ENCODE measurements at regions not wholly inside any gene's neighbourhood (a gene's known extent, or its start where the extent isn't known, plus 50 kb on each side); places are given as distances from the start of the nearest gene placed in this dataset.
A peak's percentile ranks its signal among the peaks of the same experiment; 100 is the strongest.
"Not testable (repeated sequence)": the region's sequence is repeated elsewhere in the genome, so short reads cannot be mapped to it uniquely, and the experiment has no call there.

DNA sequence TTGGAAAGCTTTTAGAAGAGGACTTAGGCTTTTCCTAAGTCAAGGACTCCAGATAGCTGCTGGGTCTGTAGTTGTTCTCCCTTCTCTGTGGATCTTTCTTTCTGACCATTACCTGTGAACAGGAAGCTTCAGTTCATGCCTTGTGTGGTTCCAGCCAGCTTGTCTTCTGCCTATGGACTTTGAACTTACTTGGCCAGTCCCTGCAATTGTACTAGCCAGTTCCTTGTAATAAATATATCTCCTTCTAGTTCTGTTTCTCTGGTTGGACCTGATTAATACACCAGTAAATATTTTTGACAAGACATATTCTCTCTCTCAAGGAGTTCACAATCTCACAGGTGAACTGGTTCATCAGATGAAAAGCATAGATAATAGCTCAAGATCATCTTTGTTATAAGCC lies 341.3 kb upstream of the DPPA4 start:
- DNase-seq = no peak

DNA sequence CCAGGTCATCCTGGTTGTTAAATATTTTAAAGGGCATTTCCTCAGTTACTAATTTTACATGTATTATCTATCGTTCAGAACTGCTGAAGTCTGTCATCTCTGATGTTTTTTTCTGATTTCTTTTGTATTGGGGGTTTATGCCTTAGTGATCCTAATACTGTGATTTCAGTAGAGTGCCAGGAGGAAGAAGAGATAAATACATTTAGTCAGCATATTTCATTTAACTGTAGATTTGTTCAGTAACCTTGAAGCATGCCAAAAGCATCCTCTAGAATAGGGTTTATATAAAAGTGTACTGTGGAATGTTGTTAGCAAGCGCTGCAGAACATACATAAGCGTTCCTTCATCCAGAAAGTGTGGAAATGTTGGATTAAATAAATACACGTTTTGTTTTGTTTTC lies 342.3 kb upstream of the DPPA4 start:
- no peak for DNase-seq

DNA sequence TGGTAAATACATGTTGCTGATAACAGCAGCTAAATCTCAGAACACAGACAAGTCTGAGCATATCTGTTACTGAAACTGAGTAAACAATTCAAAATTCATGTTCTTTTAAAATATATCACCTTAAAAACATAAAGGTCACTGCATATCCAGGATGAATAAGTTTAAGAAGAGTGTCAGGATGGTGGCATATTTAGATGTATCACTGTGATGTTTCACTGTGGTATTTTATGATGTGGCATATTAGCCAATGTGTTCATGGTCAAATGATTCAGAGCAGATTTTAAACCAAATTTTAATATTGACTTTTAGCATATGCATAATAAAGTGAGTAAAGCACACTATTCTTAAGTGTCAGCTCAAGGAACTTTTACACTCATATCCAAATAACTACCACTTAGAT lies 346.4 kb upstream of the DPPA4 start:
- no peak for DNase-seq

- DNase-seq = no peak
Measured at GRCh38 chr3:109685084-109686079, 348.0 kb upstream of the DPPA4 start.

GRCh38 chr3:109687626-109688025 lies 350.3 kb upstream of the DPPA4 start:
- no peak for DNase-seq

DNA sequence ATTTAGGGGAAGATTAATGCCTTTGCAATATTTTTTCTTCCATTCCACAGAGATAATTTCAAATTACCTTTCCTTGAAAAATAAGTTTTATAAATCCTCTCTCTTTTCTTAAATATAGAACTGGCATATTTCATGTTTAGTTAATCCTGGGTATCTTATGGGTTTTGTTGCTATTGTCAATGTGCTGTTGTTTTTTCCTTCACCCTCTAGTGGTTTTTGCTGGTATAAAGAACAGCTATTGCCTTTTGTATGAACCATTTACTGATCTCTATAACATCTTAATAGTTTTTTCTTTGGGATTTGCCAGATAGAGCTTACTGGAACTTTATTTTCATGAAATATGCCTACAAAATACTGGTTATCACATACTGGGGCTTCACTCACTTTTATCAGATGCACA lies 359.6 kb upstream of the DPPA4 start:
- no peak for DNase-seq

GRCh38 chr3:109702252-109702651 lies 364.9 kb upstream of the DPPA4 start:
- DNase-seq = no peak

DNA sequence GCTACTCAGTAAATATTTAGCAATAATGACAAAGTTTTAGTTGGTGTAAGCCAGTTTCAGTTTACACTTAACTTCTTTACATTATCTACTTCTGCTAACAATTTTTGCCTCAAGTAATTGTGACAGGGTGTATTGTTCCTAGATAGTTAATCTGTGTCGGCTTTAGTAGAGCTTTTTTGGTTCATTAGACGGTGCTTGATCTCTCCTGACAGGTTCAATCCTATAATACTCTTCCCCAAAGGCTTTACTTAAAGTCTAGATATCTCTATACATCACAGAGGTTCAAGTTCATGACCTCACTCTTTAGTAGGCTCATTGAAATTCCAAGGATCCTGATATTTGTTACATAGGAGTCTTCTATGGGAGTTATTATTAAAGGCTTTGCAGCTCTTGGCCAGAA lies 365.6 kb upstream of the DPPA4 start:
- DNase-seq = no peak

GRCh38 chr3:109705133-109705532 lies 367.8 kb upstream of the DPPA4 start:
- not testable (repeated sequence) for DNase-seq

GRCh38 chr3:109707617-109708016 lies 370.3 kb upstream of the DPPA4 start:
- no peak for DNase-seq

DNA sequence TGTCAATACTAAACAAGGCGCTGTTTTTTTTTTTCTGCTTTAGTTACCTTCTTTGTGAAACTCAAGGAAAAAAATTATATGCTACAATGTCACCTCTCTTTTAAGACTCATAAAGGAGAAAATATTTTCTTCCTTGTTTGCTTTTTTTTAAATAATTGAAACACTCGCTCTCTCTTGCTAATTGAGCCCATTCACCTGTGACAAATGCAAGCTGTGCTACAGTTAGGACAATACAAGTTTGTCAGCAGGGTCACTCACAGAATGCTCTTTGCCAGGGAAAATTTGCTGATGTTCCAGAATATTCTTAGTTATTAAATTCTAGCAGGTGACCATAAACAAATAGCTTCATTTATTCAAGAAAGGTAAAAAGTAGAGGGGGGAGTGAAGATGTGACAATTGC lies 375.9 kb upstream of the DPPA4 start:
- no peak for DNase-seq

DNA sequence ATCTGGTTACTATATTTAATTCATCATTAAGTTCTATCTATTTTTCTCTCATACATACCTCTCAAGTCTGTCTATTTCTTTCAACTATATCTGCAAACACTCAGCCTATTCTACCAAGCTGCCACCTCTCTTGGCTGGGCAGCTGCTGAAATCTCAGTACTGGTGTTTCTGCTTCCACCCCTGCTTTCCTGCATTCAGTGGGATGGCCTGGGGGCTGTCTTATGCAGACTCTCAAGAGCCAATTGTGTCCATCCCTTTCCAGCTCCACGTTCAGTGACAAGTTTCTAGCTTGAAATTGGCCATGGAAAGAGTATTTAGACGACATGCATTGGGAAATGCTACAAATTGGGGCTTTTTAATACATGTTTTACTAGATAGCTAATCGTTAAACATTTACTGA lies 378.4 kb upstream of the DPPA4 start:
- DNase-seq = no peak

- no peak for DNase-seq
Measured at GRCh38 chr3:109718850-109719249, 381.5 kb upstream of the DPPA4 start.

- DNase-seq = no peak
Measured at GRCh38 chr3:109728861-109729494, 391.6 kb upstream of the DPPA4 start.

DNA sequence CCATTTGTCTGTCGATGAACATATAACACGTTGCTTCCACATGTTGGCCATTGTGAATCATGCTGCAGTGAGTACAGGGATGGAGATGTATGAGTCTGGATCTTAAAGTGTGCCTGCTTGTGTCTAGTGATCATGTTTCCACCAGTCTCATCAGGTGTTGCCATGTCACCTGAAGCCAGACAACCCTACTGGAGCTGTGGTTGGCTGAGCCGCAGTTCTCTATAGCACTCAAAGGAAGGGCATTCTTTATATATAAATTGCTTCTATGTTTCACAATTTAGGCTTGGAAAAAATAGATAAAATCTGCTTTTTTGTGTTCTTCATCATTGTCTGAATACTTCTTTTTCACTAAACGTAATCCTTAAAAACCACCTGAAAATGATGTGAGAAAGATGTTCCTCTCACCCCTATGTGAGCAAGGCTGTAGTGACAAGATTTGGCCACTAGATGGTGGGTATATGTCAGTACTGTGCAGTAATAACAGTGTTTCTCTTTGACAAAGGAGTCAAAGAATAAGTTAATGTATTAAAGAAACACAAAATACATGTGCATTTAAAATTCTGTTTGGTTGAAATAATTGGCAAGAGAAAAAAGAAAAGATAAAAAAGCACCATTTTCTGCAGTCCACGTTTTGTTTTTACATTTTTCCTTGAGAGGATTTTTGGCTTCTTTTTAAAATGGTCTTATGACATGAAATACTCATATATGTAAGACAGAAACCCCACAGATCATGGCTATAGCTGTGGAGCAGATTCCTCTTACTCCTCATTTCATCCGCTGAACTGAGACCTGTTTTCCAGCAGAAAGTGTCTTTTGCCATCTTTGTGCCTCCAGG lies 394.5 kb upstream of the DPPA4 start:
- DNase-seq = peak; percentile 68

GRCh38 chr3:109743981-109744380 lies 406.6 kb upstream of the DPPA4 start:
- no peak for DNase-seq

GRCh38 chr3:109772520-109772919 lies 435.2 kb upstream of the DPPA4 start:
- no peak for DNase-seq

DNA sequence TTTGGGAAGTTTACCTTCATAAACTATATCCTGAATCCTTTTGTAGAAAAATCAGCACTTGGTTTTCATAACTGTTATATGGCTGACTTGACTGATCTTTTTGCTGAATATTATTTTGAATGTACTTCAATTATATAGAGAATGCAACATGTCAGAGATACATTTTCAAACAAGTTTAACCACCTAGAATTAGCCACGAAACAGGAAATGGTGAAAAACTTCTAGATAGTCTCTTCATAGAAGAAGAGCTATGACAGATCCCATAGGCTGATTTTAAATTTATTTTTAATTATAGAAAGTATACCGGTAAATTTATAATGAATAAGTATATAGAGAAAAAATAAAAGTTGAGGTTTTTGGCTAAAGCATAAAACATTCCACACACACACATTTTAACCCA lies 436.8 kb upstream of the DPPA4 start:
- no peak for DNase-seq

- DNase-seq = no peak
Measured at GRCh38 chr3:109784285-109784684, 446.9 kb upstream of the DPPA4 start.

DNA sequence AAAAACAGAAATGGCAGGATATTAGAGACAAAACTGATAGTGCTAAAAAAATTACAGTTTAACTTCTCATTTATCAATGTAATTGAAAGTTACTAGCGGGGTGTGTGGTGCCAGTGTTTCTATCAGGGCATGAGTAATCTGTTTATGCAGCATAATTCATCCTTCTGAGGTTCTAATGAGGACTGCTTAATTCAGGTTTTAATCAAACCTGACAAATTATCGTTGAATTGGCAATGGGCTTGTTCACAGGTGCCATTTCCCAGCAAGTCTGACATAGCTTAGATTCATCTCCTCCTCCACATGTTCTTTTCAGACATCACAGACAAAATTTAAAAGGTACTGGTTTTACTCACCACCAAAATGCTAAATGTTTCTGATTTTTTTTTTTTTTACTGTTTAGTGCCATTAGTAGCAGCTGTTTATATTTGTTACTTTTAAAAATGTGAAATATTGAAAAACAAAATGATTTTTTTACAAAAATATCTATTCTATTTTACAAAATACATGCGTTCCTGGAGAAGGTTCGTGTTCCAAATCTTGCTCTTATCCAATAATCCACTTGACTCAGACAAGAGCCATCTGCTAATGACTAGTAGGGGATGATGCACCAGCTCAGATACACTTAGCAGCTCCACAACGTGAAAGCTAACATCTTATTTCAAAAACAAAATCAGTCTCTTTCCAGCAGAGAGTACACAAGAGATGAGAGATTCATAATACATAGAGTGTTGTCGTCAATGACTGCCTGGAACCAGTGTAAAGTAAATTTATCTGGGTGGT lies 447.7 kb upstream of the DPPA4 start:
- no peak for DNase-seq

- no peak for DNase-seq
Measured at GRCh38 chr3:109803274-109803673, 465.9 kb upstream of the DPPA4 start.

DNA sequence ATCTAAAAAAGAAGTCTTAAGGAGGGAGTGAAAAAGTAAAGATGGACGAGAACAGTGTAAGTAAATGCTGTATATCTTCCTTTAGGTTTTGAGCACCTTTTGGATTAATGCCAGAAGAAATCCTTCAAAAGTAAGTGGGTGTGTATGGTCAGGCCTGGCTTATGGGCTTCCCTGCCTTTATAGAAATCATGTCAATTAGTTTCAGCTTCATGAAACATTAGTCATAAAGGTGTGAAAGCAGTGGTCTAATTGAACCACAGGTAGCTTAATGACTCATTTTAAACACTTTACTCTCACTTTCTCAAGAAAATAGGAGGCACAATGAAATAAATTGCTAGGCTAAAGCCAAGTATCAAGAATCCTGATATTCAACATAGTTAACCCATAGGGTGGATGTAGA lies 467.4 kb upstream of the DPPA4 start:
- no peak for DNase-seq

DNA sequence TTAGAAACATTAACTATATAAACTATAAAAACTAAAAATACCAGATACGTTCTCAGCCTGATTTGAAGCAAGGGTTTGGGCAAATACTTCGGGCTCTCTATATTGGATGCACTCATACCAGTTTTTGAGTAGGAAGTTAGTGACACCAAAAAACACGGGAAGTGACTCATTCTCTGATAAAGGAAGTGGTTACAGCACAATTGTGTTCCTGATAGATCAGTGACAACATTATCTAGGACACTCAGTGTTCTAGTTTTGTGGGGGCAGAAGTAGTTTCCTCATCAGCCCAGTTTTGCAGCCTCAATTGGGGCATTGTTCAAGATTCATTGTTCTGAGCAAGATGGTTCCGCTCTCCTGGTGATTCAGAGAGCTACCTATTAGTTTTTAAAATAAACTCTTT lies 469.6 kb upstream of the DPPA4 start:
- DNase-seq = peak; percentile 65
